Peyer's patch (tissue), 4 donors: ENCODE measurements at regions not wholly inside any gene's neighbourhood (a gene's known extent, or its start where the extent isn't known, plus 50 kb on each side); places are given as distances from the start of the nearest gene placed in this dataset.

Experiments
- CTCF ChIP-seq, 6 experiments: fragments of 450-650 bp in 4 of 6; fragments of 200-600 bp in 2 of 6; sonication (generic) in 1 of 6; IDR thresholded peaks; one replicate each; pipeline ENCODE4 v1.5.1; 2017 to 2019; ENCODE audit warnings: antibody characterized with exemption in 6 of 6, mild to moderate bottlenecking in 3 of 6, moderate library complexity in 1 of 6
- POLR2A ChIP-seq, 2 donors: fragments of 450-650 bp; IDR thresholded peaks; one replicate each; pipeline ENCODE4 v1.5.1; 2017; ENCODE audit warnings: antibody characterized with exemption in 2 of 2, mild to moderate bottlenecking in 2 of 2, moderate library complexity in 2 of 2

GRCh38 chr2:126972279-126972626, 73.6 kb downstream of the TEX51 start:
- TF ChIP-seq CTCF (IDR thresholded peaks at IDR 0.05) (no peak), POLR2A (IDR thresholded peaks at IDR 0.05) (no peak)
